GM12878 (cell line): ENCODE measurements at regions not wholly inside any gene's neighbourhood (a gene's known extent, or its start where the extent isn't known, plus 50 kb on each side); places are given as distances from the start of the nearest gene placed in this dataset.

Experiments used
- BMI1 ChIP-seq: fragments of 450-650 bp; IDR thresholded peaks from 2 replicates; pipeline ENCODE4 v1.6.1; 2016; ENCODE audit warnings: mild to moderate bottlenecking, moderate library complexity, borderline replicate concordance
- CUX1 ChIP-seq: IDR thresholded peaks from 2 replicates; pipeline ENCODE4 v1.6.1; 2012; ENCODE audit warnings: improper control_type of control experiment, low read depth, low read length; ENCODE audit not compliant: insufficient replicate concordance
- E4F1 ChIP-seq: fragments of 450-650 bp; IDR thresholded peaks from 2 replicates; pipeline ENCODE4 v1.6.1; 2018; ENCODE audit warnings: borderline replicate concordance, mild to moderate bottlenecking; ENCODE audit not compliant: partially characterized antibody
- GATAD2B ChIP-seq: fragments of 450-650 bp; conservative IDR thresholded peaks from 2 replicates; pipeline ENCODE4 v1.6.1; 2017; ENCODE audit warnings: low read depth, mild to moderate bottlenecking, moderate library complexity
- HCFC1 ChIP-seq: fragments of 150-350 bp; IDR thresholded peaks from 2 replicates; pipeline ENCODE4 v1.6.1; 2014; ENCODE audit warnings: low read length
- HSF1 ChIP-seq: fragments of 150-350 bp; IDR thresholded peaks from 2 replicates; pipeline ENCODE4 v1.6.1; 2014; ENCODE audit warnings: mild to moderate bottlenecking, low read depth, low read length
- KDM1A ChIP-seq: fragments of 200-600 bp; sonication (generic); IDR thresholded peaks from 2 replicates; pipeline ENCODE4 v1.6.1; 2016; ENCODE audit warnings: borderline replicate concordance
- MYC ChIP-seq: IDR thresholded peaks from 2 replicates; pipeline ENCODE4 v1.6.1; 2011; ENCODE audit warnings: mild to moderate bottlenecking, low read length, moderate library complexity, inconsistent platforms; ENCODE audit not compliant: insufficient read depth, insufficient replicate concordance, insufficient read length, severe bottlenecking
- NBN ChIP-seq: fragments of 450-650 bp; IDR thresholded peaks from 2 replicates; pipeline ENCODE4 v1.6.1; 2016
- POLR2A ChIP-seq: IDR thresholded peaks from 2 replicates; pipeline ENCODE4 v1.6.1; 2011; ENCODE audit warnings: low read depth, mild to moderate bottlenecking, low read length
- SMAD5 ChIP-seq: IDR thresholded peaks from 2 replicates; pipeline ENCODE4 v1.6.1; 2016; ENCODE audit warnings: antibody characterized with exemption, low read depth
- TCF12 ChIP-seq: IDR thresholded peaks from 2 replicates; pipeline ENCODE4 v1.6.1; 2011; ENCODE audit warnings: low read depth, mild to moderate bottlenecking, low read length
- TCF7 ChIP-seq: IDR thresholded peaks from 2 replicates; pipeline ENCODE4 v1.6.1; 2014; ENCODE audit warnings: antibody characterized with exemption, borderline replicate concordance
- USF2 ChIP-seq: IDR thresholded peaks from 2 replicates; pipeline ENCODE4 v1.6.1; 2011; ENCODE audit warnings: low read depth, low read length, improper control_type of control experiment, borderline replicate concordance
- WRNIP1 ChIP-seq: IDR thresholded peaks from 2 replicates; pipeline ENCODE4 v1.6.1; 2011; ENCODE audit warnings: low read depth, low read length, improper control_type of control experiment, borderline replicate concordance
- ZBTB4 ChIP-seq: fragments of 450-650 bp; formaldehyde crosslinking; IDR thresholded peaks from 2 replicates; pipeline ENCODE4 v1.4.0; 2022; ENCODE audit warnings: mild to moderate bottlenecking, moderate library complexity

GRCh38 chr20:53872561-53873229 lies 197.7 kb downstream of the BCAS1 start (continued):
- TF ChIP-seq HSF1, result no peak
- peak; percentile 95; the same call in 1 of the 2 replicates for TF ChIP-seq NBN
- no peak; the same call in 1 of the 2 replicates for TF ChIP-seq BMI1
- TF ChIP-seq CUX1, result no peak
- TF ChIP-seq HCFC1, result no peak; the same call in 1 of the 2 replicates
- TF ChIP-seq E4F1, result no peak
- peak; percentile 38; the same call in 1 of the 2 replicates for TF ChIP-seq GATAD2B
- TF ChIP-seq USF2, result no peak
- TF ChIP-seq SMAD5, result no peak
- TF ChIP-seq KDM1A, result no peak
- TF ChIP-seq POLR2A, result no peak
- TF ChIP-seq WRNIP1, result no peak
- TF ChIP-seq MYC, result no peak
- peak; percentile 10; the same call in 1 of the 2 replicates for TF ChIP-seq TCF7
- peak; percentile 64; the same call in 1 of the 2 replicates for TF ChIP-seq TCF12
- TF ChIP-seq ZBTB4 (CRISPR knock-in tag), result no peak
